Breast epithelium (tissue), 3 donors: ENCODE measurements at regions not wholly inside any gene's neighbourhood (a gene's known extent, or its start where the extent isn't known, plus 50 kb on each side); places are given as distances from the start of the nearest gene placed in this dataset.

Source experiments
- CTCF ChIP-seq, 3 donors: fragments of 450-650 bp; IDR thresholded peaks; one replicate each; pipeline ENCODE4 v1.5.1; 2016 to 2017; ENCODE audit warnings: antibody characterized with exemption in 3 of 3, mild to moderate bottlenecking in 3 of 3, moderate library complexity in 3 of 3
- POLR2A ChIP-seq: fragments of 450-650 bp; IDR thresholded peaks from one replicate; pipeline ENCODE4 v1.6.1; 2016; ENCODE audit warnings: antibody characterized with exemption, mild to moderate bottlenecking, moderate library complexity
- POLR2AphosphoS5 ChIP-seq, 3 donors: sonication (generic); formaldehyde crosslinking; IDR thresholded peaks; one replicate each; pipeline ENCODE4 v1.6.1; 2017; ENCODE audit warnings: antibody characterized with exemption in 3 of 3

GRCh38 chr15:46080016-46080415 is 445.2 kb downstream of the SQOR start:
- TF ChIP-seq CTCF (IDR thresholded peaks at IDR 0.05) (no peak), POLR2A (no peak), POLR2AphosphoS5 (IDR thresholded peaks at IDR 0.05) (no peak)
